A549 (cell line): ENCODE measurements at regions not wholly inside any gene's neighbourhood (a gene's known extent, or its start where the extent isn't known, plus 50 kb on each side); places are given as distances from the start of the nearest gene placed in this dataset.

Experiments used
- CTCF ChIP-seq: fragments of >200 bp; sonication (Bioruptor Twin); formaldehyde crosslinking; IDR thresholded peaks from 3 replicates; pipeline ENCODE4 v1.5.1; 2016
- EP300 ChIP-seq, 2 experiments: fragments of >200 bp; sonication (Bioruptor Twin); formaldehyde crosslinking; IDR thresholded peaks; 2 replicates in 1 of 2; 3 replicates in 1 of 2; pipeline ENCODE4 v1.6.1; 2016 to 2017
- ESRRA ChIP-seq: fragments of 150-350 bp; IDR thresholded peaks from 2 replicates; pipeline ENCODE4 v1.6.1; 2014; ENCODE audit warnings: mild to moderate bottlenecking, low read length, borderline replicate concordance
- FOSL2 ChIP-seq, 2 experiments: fragments of 450-650 bp in 1 of 2; fragments of >200 bp in 1 of 2; sonication (Bioruptor Twin) in 1 of 2; formaldehyde crosslinking; IDR thresholded peaks; 2 replicates each; pipeline versions ENCODE4 v1.5.0 to v1.6.1; 2016 to 2020; ENCODE audit warnings: mild to moderate bottlenecking in 1 of 2, moderate library complexity in 1 of 2
- JUN ChIP-seq, 2 experiments: fragments of >200 bp; sonication (Bioruptor Twin); formaldehyde crosslinking; IDR thresholded peaks; 2 replicates in 1 of 2; 3 replicates in 1 of 2; pipeline ENCODE4 v1.6.1; 2016 to 2017
- JUNB ChIP-seq: fragments of >200 bp; sonication (Bioruptor Twin); formaldehyde crosslinking; IDR thresholded peaks from 2 replicates; pipeline ENCODE4 v1.6.1; 2016
- MAFK ChIP-seq: fragments of 450-650 bp; IDR thresholded peaks from 2 replicates; pipeline ENCODE4 v1.6.1; 2014; ENCODE audit not compliant: partially characterized antibody
- POLR2A ChIP-seq: IDR thresholded peaks from 2 replicates; pipeline ENCODE4 v1.6.1; 2012; ENCODE audit warnings: mild to moderate bottlenecking, low read length
- REST ChIP-seq: fragments of 200-600 bp; sonication (generic); IDR thresholded peaks from 2 replicates; pipeline ENCODE4 v1.6.1; 2016; ENCODE audit warnings: antibody characterized with exemption, mild to moderate bottlenecking, moderate library complexity
- RFX5 ChIP-seq: fragments of 450-650 bp; IDR thresholded peaks from 2 replicates; pipeline ENCODE4 v1.7.1; 2014; ENCODE audit warnings: antibody characterized with exemption, mild to moderate bottlenecking, moderate library complexity
- SMC3 ChIP-seq: fragments of >200 bp; sonication (Bioruptor Twin); formaldehyde crosslinking; IDR thresholded peaks from 3 replicates; pipeline ENCODE4 v1.6.1; 2018; ENCODE audit warnings: inconsistent platforms
- ZC3H11A ChIP-seq: fragments of 450-650 bp; IDR thresholded peaks from 2 replicates; pipeline ENCODE4 v1.6.1; 2014; ENCODE audit warnings: antibody characterized with exemption, mild to moderate bottlenecking

GRCh38 chr15:96735632-96736240 lies 405.2 kb downstream of the NR2F2 start:
- TF ChIP-seq FOSL2 (IDR thresholded peaks at IDR 0.05): no peak
- TF ChIP-seq FOSL2 (CRISPR knock-in tag; IDR thresholded peaks at IDR 0.05): no peak
- TF ChIP-seq ZC3H11A: no peak
- no peak for TF ChIP-seq CTCF
- no peak for TF ChIP-seq SMC3
- no peak for TF ChIP-seq JUNB
- no peak for TF ChIP-seq POLR2A
- TF ChIP-seq ESRRA: no peak
- TF ChIP-seq MAFK: no peak
- no peak for TF ChIP-seq EP300 (IDR thresholded peaks at IDR 0.05)
- TF ChIP-seq REST: no peak
- no peak for TF ChIP-seq RFX5
- no peak for TF ChIP-seq JUN (IDR thresholded peaks at IDR 0.05)
